ENCODE measurements at regions not wholly inside any gene's neighbourhood (a gene's known extent, or its start where the extent isn't known, plus 50 kb on each side); places are given as distances from the start of the nearest gene placed in this dataset.

GRCh38 chr5:96081276-96081858, 119.7 kb upstream of the ELL2 start:
- no peak for TF ChIP-seq POLR2A (IDR thresholded peaks at IDR 0.05)
- TF ChIP-seq, protein P1, sequence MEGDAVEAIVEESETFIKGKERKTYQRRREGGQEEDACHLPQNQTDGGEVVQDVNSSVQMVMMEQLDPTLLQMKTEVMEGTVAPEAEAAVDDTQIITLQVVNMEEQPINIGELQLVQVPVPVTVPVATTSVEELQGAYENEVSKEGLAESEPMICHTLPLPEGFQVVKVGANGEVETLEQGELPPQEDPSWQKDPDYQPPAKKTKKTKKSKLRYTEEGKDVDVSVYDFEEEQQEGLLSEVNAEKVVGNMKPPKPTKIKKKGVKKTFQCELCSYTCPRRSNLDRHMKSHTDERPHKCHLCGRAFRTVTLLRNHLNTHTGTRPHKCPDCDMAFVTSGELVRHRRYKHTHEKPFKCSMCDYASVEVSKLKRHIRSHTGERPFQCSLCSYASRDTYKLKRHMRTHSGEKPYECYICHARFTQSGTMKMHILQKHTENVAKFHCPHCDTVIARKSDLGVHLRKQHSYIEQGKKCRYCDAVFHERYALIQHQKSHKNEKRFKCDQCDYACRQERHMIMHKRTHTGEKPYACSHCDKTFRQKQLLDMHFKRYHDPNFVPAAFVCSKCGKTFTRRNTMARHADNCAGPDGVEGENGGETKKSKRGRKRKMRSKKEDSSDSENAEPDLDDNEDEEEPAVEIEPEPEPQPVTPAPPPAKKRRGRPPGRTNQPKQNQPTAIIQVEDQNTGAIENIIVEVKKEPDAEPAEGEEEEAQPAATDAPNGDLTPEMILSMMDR (IDR thresholded peaks at IDR 0.05) = no peak
